ENCODE measurements at regions not wholly inside any gene's neighbourhood (a gene's known extent, or its start where the extent isn't known, plus 50 kb on each side); places are given as distances from the start of the nearest gene placed in this dataset.

GRCh38 chr4:141567326-141567915 is 69.0 kb upstream of the IL15 start (continued):
- no peak for TF ChIP-seq ZNF740 (CRISPR knock-in tag; IDR thresholded peaks at IDR 0.05)
- TF ChIP-seq ZNF296 (CRISPR knock-in tag; conservative IDR thresholded peaks at IDR 0.05) = no peak
- TF ChIP-seq KAT8 (CRISPR knock-in tag; IDR thresholded peaks at IDR 0.05) = no peak
- no peak for TF ChIP-seq BCLAF1 (IDR thresholded peaks at IDR 0.05)
- TF ChIP-seq TCF12 (IDR thresholded peaks at IDR 0.05) = no peak
- no peak for TF ChIP-seq TCF12 (CRISPR knock-in tag; IDR thresholded peaks at IDR 0.05)
- no peak for TF ChIP-seq ZNF232 (CRISPR knock-in tag; IDR thresholded peaks at IDR 0.05; ENCODE audit: borderline replicate concordance)
- no peak for TF ChIP-seq MIER3 (CRISPR knock-in tag; IDR thresholded peaks at IDR 0.05; ENCODE audit: borderline replicate concordance)

GRCh38 chr4:141569141-141569540 is 67.2 kb upstream of the IL15 start:
- BruUV-seq (replicated peaks) = no TSS peak
- ATAC-seq (no peak), DNase-seq (ENCODE audit: low spot score) (no peak), FAIRE-seq (no peak)
- Histone ChIP-seq H3K9me3 (ENCODE audit: low read length) (no peaks in the 10 kb centered on the region; the same call in none of the 2 replicates), H2AFZ (ENCODE audit: low read length) (no peak overlapping the region), H3K27ac (ENCODE audit: extremely low read length, insufficient read depth, low read length) (no peak overlapping the region), H3K4me1 (ENCODE audit: insufficient read depth, low read length) (no peaks in the 10 kb centered on the region), H4K20me1 (ENCODE audit: insufficient read depth, low read length) (no peaks in the 10 kb centered on the region), H3K36me3 (replicated peaks in 1 of 2; ENCODE audit: control insufficient read depth in 1 of 2, insufficient read depth in 2 of 2, low read length in 2 of 2) (no peaks in the 10 kb centered on the region), H3K79me2 (ENCODE audit: insufficient read depth, low read length) (no peaks in the 10 kb centered on the region), H3K4me2 (ENCODE audit: low read depth, low read length) (no peak overlapping the region), H3K9ac (ENCODE audit: insufficient read depth, low read depth, low read length) (no peak overlapping the region), H3K27me3 (ENCODE audit: control insufficient read depth in 1 of 2, insufficient read depth in 2 of 2, low read length in 2 of 2) (no peaks in the 10 kb centered on the region), H3K4me3 (replicated peaks in 1 of 3; ENCODE audit: insufficient read depth in 1 of 3, low read depth in 2 of 3, low read length in 3 of 3) (no peak overlapping the region)
- intact Hi-C loops (cut with micrococcal nuclease; ENCODE audit: unreplicated experiment) = no loop called here
- in situ Hi-C loops (cut with HindIII; ENCODE audit: extremely low pct_ligation_motif_present, low pct_unique_long_range_greater_than_20kb) = no loop called here
- TF ChIP-seq FLYWCH1 (CRISPR knock-in tag; IDR thresholded peaks at IDR 0.05) (no peak), HOXA9 (CRISPR knock-in tag; IDR thresholded peaks at IDR 0.05; ENCODE audit: borderline replicate concordance) (no peak), POGZ (CRISPR knock-in tag; IDR thresholded peaks at IDR 0.05) (no peak), GPN1 (CRISPR knock-in tag; IDR thresholded peaks at IDR 0.05; ENCODE audit: borderline replicate concordance) (no peak), IRX3 (CRISPR knock-in tag; IDR thresholded peaks at IDR 0.05; ENCODE audit: borderline replicate concordance, low read depth) (no peak), ZNF564 (CRISPR knock-in tag; IDR thresholded peaks at IDR 0.05) (no peak), TARDBP (CRISPR knock-in tag; IDR thresholded peaks at IDR 0.05) (no peak), GFI1 (CRISPR knock-in tag; IDR thresholded peaks at IDR 0.05; ENCODE audit: borderline replicate concordance) (no peak), SP140L (CRISPR knock-in tag; IDR thresholded peaks at IDR 0.05; ENCODE audit: borderline replicate concordance) (no peak), POLR2A (IDR thresholded peaks at IDR 0.05; ENCODE audit: insufficient read depth in 1 of 2, low read depth in 2 of 2, low read length in 2 of 2) (no peak)
- POLR2A ChIA-PET = no interaction called here
- 26% methylated on average over 2 of the region's 2 CpGs for WGBS (ENCODE audit: low lambda C conversion rate)
- CTCF ChIA-PET (ENCODE audit: low intra/inter-chr PET ratio, low total read pairs) = no interaction called here
